AG04450 (cell line): ENCODE measurements at regions not wholly inside any gene's neighbourhood (a gene's known extent, or its start where the extent isn't known, plus 50 kb on each side); places are given as distances from the start of the nearest gene placed in this dataset.

Experiments
- CTCF ChIA-PET: fragments of 300-600, 350-600 bp; formaldehyde crosslinking; extraction: SDS; loops from one replicate; lab custom pipeline; 2022; ENCODE audit warnings: antibody characterized with exemption, inconsistent platforms; lab: Charles Lee
- POLR2A ChIA-PET: fragments of 350-600 bp; formaldehyde crosslinking; extraction: SDS; loops from one replicate; lab custom pipeline; 2021; ENCODE audit warnings: antibody characterized with exemption, inconsistent platforms; lab: Yijun Ruan, JAX
- DNase-seq: peaks from one replicate; pipeline ENCODE4 v3.0.0-alpha.2; 2011; ENCODE audit warnings: low read depth, low spot score
- H3K27ac ChIP-seq: one replicate; pipeline ENCODE4 v1.5.1; 2012; ENCODE audit warnings: low read depth, low read length, control low read depth
- H3K27me3 ChIP-seq: one replicate; pipeline ENCODE4 v1.6.0; 2012; ENCODE audit warnings: low read length; ENCODE audit not compliant: control insufficient read depth, insufficient read depth
- H3K4me3 ChIP-seq: 2 replicates; pipeline ENCODE4 v1.5.1; 2011; ENCODE audit warnings: mild to moderate bottlenecking, low read depth, low read length, control low read depth
- H3K9me3 ChIP-seq: 2 replicates; pipeline ENCODE4 v1.5.1; 2012; ENCODE audit warnings: low read length; ENCODE audit not compliant: control insufficient read depth, insufficient read depth
- TF ChIP-seq, protein P1 (sequence below): IDR thresholded peaks from 2 replicates; pipeline ENCODE4 v1.5.1; 2011; ENCODE audit warnings: low read depth, low read length, control low read depth, inconsistent platforms

DNA sequence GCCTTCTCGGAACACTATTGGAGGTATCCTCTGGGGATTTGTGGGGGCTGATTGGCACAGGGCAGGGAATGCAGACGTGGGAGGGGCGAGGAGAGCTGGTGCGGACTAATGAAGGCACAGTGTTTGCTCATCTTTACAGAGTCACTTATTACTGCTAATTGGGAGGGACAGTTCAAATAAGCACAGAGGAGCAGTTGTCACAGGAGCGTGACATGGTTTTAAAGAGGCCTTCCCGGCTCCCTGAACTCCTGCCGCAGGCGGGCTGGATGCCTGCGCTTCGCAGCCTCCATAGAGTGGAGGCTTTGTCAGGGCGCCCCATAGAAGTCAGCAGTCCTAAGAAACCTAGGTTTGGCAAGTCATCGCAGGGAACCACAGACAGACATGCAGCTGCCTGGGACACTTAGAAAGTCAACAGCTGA, 149.6 kb downstream of the LINC00237 start:
- CTCF ChIA-PET, result no interaction called here
- Histone ChIP-seq H3K27me3 (no peaks in the 10 kb centered on the region), H3K9me3 (peaks cover 9% of the 10 kb centered on the region), H3K27ac (no peak overlapping the region), H3K4me3 (no peak overlapping the region)
- TF ChIP-seq, protein P1, sequence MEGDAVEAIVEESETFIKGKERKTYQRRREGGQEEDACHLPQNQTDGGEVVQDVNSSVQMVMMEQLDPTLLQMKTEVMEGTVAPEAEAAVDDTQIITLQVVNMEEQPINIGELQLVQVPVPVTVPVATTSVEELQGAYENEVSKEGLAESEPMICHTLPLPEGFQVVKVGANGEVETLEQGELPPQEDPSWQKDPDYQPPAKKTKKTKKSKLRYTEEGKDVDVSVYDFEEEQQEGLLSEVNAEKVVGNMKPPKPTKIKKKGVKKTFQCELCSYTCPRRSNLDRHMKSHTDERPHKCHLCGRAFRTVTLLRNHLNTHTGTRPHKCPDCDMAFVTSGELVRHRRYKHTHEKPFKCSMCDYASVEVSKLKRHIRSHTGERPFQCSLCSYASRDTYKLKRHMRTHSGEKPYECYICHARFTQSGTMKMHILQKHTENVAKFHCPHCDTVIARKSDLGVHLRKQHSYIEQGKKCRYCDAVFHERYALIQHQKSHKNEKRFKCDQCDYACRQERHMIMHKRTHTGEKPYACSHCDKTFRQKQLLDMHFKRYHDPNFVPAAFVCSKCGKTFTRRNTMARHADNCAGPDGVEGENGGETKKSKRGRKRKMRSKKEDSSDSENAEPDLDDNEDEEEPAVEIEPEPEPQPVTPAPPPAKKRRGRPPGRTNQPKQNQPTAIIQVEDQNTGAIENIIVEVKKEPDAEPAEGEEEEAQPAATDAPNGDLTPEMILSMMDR, result no peak
- DNase-seq, result no peak
- POLR2A ChIA-PET, result no interaction called here

DNA sequence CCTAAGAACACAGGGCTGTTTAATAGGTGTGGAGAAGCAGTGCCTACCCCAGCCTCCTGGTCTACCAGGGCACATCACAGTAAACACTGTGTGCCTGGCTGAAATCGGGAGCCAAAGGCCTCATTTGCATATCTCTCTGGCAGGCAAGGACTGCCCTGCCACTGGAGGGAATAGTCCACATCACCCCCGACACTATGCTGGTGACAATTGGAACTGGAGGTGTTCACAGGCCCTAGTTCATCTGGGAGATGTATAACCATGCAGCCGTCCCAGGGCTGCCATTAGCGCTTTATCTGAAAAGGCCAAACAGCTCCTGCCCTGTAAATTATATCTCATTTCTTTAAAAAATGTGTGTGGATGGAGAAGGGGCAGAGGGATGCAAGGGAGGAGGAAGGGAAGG, 150.3 kb downstream of the LINC00237 start:
- TF ChIP-seq, protein P1, result no peak
- CTCF ChIA-PET, result no interaction called here
- no peaks in the 10 kb centered on the region for H3K27me3 ChIP-seq
- POLR2A ChIA-PET, result no interaction called here
- peaks cover 14% of the 10 kb centered on the region for H3K9me3 ChIP-seq
- DNase-seq, result no peak
- H3K4me3 ChIP-seq, result no peak overlapping the region
- H3K27ac ChIP-seq, result no peak overlapping the region

DNA sequence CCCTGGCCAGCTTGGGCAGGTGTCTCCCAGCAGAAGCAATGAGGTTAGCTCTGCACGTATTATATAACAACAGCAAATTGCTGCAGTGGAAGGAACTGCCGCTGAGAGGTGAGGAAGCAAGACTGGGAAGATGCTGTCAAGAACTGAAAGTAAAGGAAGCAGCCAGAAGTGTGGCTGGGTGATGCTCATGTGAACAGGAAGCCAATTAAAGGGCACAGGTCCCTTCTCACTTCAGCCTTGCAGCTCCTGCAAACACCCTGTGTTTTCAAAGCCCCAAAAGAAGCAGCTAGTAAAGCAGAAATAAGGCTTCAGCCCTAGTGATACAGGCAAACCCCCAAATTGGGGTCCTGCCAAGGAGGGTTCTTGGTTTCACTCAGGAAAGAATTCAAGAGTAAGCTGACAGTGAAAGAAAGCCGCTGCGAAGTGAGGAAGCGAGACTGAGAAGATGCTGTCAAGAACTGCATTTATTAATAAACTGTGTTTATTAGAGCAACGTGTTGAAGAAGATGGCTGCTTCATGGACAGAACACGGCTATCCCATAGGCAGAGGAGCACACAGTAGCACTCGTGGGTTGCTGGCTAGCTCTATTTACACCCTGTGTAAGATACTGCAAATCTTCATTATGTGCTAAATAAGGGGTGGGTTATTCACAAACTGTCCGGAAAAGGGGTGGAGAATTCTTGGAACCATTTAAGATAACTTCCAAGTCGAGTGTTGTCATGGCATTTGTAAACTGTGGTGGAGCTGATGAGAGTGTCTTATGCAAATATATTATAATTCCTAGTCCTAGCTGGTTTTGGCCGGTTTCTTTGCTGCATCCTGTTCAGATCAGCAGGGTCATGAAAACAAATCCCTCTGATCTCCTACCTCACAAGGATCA, 152.2 kb downstream of the LINC00237 start:
- Histone ChIP-seq H3K4me3 (no peak overlapping the region), H3K27me3 (no peaks in the 10 kb centered on the region), H3K9me3 (peaks cover 14% of the 10 kb centered on the region), H3K27ac (no peak overlapping the region)
- POLR2A ChIA-PET, result no interaction called here
- CTCF ChIA-PET, result no interaction called here
- TF ChIP-seq, protein P1, result no peak
- DNase-seq, result no peak

DNA sequence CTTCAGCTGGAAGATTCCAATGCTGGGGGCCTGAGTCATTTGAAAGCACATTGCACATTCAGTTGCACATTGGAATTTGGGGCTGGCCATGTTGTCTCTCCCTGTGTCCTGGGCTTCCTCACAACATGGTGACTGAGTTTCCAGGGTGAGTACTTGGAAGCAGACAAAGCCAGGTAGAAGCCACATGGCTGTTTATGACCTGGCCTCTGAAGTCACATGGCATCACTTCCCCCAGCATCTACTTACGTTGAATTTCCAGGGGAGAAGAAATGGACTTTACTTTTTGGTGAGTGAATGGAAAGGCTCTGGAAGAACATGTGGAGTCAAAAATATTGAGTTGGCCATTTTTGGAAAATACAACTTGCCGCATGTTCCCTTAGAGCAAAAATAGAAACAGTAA, 155.5 kb downstream of the LINC00237 start:
- ChIA-PET CTCF (no interaction called here), POLR2A (no interaction called here)
- Histone ChIP-seq H3K4me3 (no peak overlapping the region), H3K9me3 (peaks cover 12% of the 10 kb centered on the region; the same call in 1 of the 2 replicates), H3K27ac (no peak overlapping the region), H3K27me3 (no peaks in the 10 kb centered on the region)
- TF ChIP-seq, protein P1, result no peak
- DNase-seq, result no peak

DNA sequence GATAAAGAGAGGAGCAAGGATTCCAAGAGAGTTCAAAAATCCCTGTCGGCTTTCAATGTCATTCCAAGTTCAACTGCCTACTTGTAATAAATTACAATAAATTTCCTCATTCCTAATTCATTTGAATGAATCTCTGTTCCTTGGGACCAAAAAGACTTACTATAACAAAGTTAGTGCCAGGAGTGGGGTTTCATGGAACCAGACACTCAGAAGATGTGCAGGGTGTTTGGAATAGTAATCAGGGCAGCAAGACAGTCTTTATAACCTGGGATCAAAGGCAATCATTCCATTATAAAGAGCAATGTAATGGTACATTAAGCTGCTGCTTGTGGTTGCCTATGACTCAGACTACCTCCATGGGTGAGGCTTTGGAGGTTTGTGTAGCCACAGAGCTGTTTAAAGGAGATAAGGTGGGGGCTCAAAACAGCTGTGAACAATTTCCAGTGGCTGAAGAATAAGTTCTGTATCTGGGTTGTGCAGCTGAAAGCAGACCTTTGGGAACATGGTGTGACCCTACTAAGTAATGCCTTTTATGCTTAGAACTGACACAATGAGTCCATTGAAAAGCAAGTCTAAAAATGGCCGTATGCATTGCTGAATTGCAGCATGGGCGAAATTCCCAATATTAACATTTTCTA, 159.9 kb downstream of the LINC00237 start:
- DNase-seq, result no peak
- TF ChIP-seq, protein P1, result no peak
- H3K9me3 ChIP-seq, result peaks cover 8% of the 10 kb centered on the region; the same call in 1 of the 2 replicates
- POLR2A ChIA-PET, result no interaction called here
- no peak overlapping the region for H3K27ac ChIP-seq
- CTCF ChIA-PET, result no interaction called here
- no peak overlapping the region for H3K4me3 ChIP-seq
- no peaks in the 10 kb centered on the region for H3K27me3 ChIP-seq
